HCT116 (cell line): ENCODE measurements at regions not wholly inside any gene's neighbourhood (a gene's known extent, or its start where the extent isn't known, plus 50 kb on each side); places are given as distances from the start of the nearest gene placed in this dataset.

Experiments used
- ATAC-seq: fragments of 200-7000 bp; cut with Tn5 transposase; 2 replicates; pipeline ENCODE4 v1.9.1; 2020; ENCODE audit warnings: mild to moderate bottlenecking, moderate library complexity
- BruUV-seq: library from RNA; stranded (reverse); fragments of 400-500 nt; replicated peaks from 2 replicates; lab custom pipeline; 2021; lab: Mats Ljungman, UMichigan
- CTCF ChIA-PET: fragments of 300-600 bp; sonication (Branson Sonifier 250); formaldehyde crosslinking; loops from one replicate; lab custom pipeline; 2021; ENCODE audit warnings: antibody characterized with exemption; lab: Charles Lee
- POLR2A ChIA-PET: fragments of 300-600, 350-600 bp; sonication (Branson Sonifier 250); formaldehyde crosslinking; loops from one replicate; lab custom pipeline; 2021; ENCODE audit warnings: antibody characterized with exemption; lab: Charles Lee
- RAD21 ChIA-PET, 2 experiments: fragments of 300-600 bp; sonication (Branson Sonifier 250); formaldehyde crosslinking; loops; one replicate each; lab custom pipeline; 2023; ENCODE audit warnings: low total read pairs in 2 of 2; ENCODE audit not compliant: uncharacterized antibody in 2 of 2, unreplicated experiment in 2 of 2, low non-redundant PET in 1 of 2; lab: Charles Lee
- DNase-seq: peaks from one replicate; pipeline ENCODE4 v3.0.0-alpha.2; 2010; ENCODE audit warnings: low read depth, low spot score
- H2AFZ ChIP-seq: fragments of 200-600 bp; shearing (Covaris generic), sonication (generic); 2 replicates; pipeline ENCODE4 v1.6.1; 2017; ENCODE audit warnings: low read depth, mixed run types, mixed read lengths, antibody characterized with exemption, low read length; ENCODE audit not compliant: poor library complexity, severe bottlenecking
- H3K27ac ChIP-seq: 2 replicates; pipeline ENCODE4 v1.5.1; 2012; ENCODE audit warnings: low read depth, low read length
- H3K27me3 ChIP-seq: fragments of 200-600 bp; sonication (generic); 2 replicates; pipeline ENCODE4 v1.6.1; 2016; ENCODE audit warnings: mixed run types, low read length, mixed read lengths; ENCODE audit not compliant: insufficient read depth
- H3K36me3 ChIP-seq, 2 experiments: fragments of 200-500 bp in 1 of 2; fragments of 200-600 bp in 1 of 2; sonication (Bioruptor generic) in 1 of 2; sonication (generic) in 1 of 2; 2 replicates each; pipeline versions ENCODE4 v1.5.1 to v1.6.1; 2014 to 2016; ENCODE audit warnings: low read length in 2 of 2, inconsistent platforms in 1 of 2, mixed read lengths in 1 of 2, mixed run types in 1 of 2; ENCODE audit not compliant: insufficient read depth in 2 of 2, control insufficient read depth in 1 of 2
- H3K4me1 ChIP-seq, 2 experiments: fragments of 200-600 bp in 1 of 2; sonication (generic) in 1 of 2; 2 replicates each; pipeline versions ENCODE4 v1.5.1 to v1.6.1; 2012 to 2017; ENCODE audit warnings: low read length in 2 of 2, inconsistent platforms in 1 of 2, mild to moderate bottlenecking in 1 of 2, mixed read lengths in 1 of 2, mixed run types in 1 of 2, moderate library complexity in 1 of 2; ENCODE audit not compliant: insufficient read depth in 2 of 2, control insufficient read depth in 1 of 2
- H3K4me2 ChIP-seq: fragments of 200-600 bp; sonication (generic); 2 replicates; pipeline ENCODE4 v1.6.1; 2017; ENCODE audit warnings: mixed run types, low read length, mixed read lengths
- H3K4me3 ChIP-seq, 2 experiments: fragments of 200-600 bp in 1 of 2; sonication (generic) in 1 of 2; replicated peaks in 1 of 2; 2 replicates each; pipeline ENCODE4 v1.5.1; 2011 to 2016; ENCODE audit warnings: low read length in 2 of 2, control low read depth in 1 of 2, low read depth in 1 of 2, mild to moderate bottlenecking in 1 of 2, mixed read lengths in 1 of 2, mixed run types in 1 of 2
- H3K79me2 ChIP-seq: fragments of 200-600 bp; sonication (generic); 2 replicates; pipeline ENCODE4 v1.6.1; 2017; ENCODE audit warnings: mild to moderate bottlenecking, mixed run types, low read length, moderate library complexity, mixed read lengths; ENCODE audit not compliant: insufficient read depth
- H3K9ac ChIP-seq: fragments of 200-600 bp; sonication (generic); 2 replicates; pipeline ENCODE4 v1.6.1; 2016; ENCODE audit warnings: low read length, mixed read lengths
- H3K9me2 ChIP-seq: fragments of 200-600 bp; sonication (generic), shearing (Covaris generic); 2 replicates; pipeline ENCODE4 v1.6.1; 2017; ENCODE audit warnings: mixed run types, mild to moderate bottlenecking, moderate library complexity; ENCODE audit not compliant: insufficient read depth
- H3K9me3 ChIP-seq, 2 experiments: fragments of 200-500 bp in 1 of 2; fragments of 200-600 bp in 1 of 2; sonication (Bioruptor generic) in 1 of 2; sonication (generic) in 1 of 2; 2 replicates each; pipeline ENCODE4 v1.6.1; 2014 to 2017; ENCODE audit warnings: low read length in 2 of 2, mixed read lengths in 2 of 2, inconsistent platforms in 1 of 2, low read depth in 1 of 2, mild to moderate bottlenecking in 1 of 2, mixed run types in 1 of 2, moderate library complexity in 1 of 2; ENCODE audit not compliant: control insufficient read depth in 1 of 2, insufficient read depth in 1 of 2
- H4K20me1 ChIP-seq: fragments of 200-600 bp; sonication (generic), shearing (Covaris generic); 2 replicates; pipeline ENCODE4 v1.6.1; 2017; ENCODE audit warnings: mixed run types, mild to moderate bottlenecking, moderate library complexity; ENCODE audit not compliant: insufficient read depth
- CBX3 ChIP-seq: IDR thresholded peaks from 2 replicates; pipeline ENCODE4 v1.6.1; 2012; ENCODE audit warnings: low read depth
- CEBPB ChIP-seq: IDR thresholded peaks from 2 replicates; pipeline ENCODE4 v1.6.1; 2012; ENCODE audit warnings: low read depth
- EGR1 ChIP-seq: IDR thresholded peaks from 2 replicates; pipeline ENCODE4 v1.6.1; 2012; ENCODE audit warnings: low read depth
- ELF1 ChIP-seq: IDR thresholded peaks from 2 replicates; pipeline ENCODE4 v1.6.1; 2012; ENCODE audit warnings: low read depth, borderline replicate concordance
- EZH2 ChIP-seq: fragments of 200-600 bp; sonication (generic); IDR thresholded peaks from 2 replicates; pipeline ENCODE4 v1.6.1; 2017; ENCODE audit warnings: antibody characterized with exemption, mixed run types
- EZH2phosphoT487 ChIP-seq: fragments of 200-600 bp; IDR thresholded peaks from 2 replicates; pipeline ENCODE4 v1.6.1; 2018; ENCODE audit warnings: antibody characterized with exemption, borderline replicate concordance
- FOSL1 ChIP-seq: IDR thresholded peaks from 2 replicates; pipeline ENCODE4 v1.6.1; 2012; ENCODE audit warnings: low read depth
- POLR2A ChIP-seq: IDR thresholded peaks from 2 replicates; pipeline ENCODE4 v1.7.0; 2011; ENCODE audit warnings: borderline replicate concordance; ENCODE audit not compliant: insufficient read depth, insufficient read length; ENCODE audit errors: extremely low read depth
- POLR2AphosphoS5 ChIP-seq: IDR thresholded peaks from 2 replicates; pipeline ENCODE4 v1.6.1; 2011; ENCODE audit warnings: mild to moderate bottlenecking, low read depth, low read length, moderate library complexity
- RAD21 ChIP-seq: IDR thresholded peaks from 2 replicates; pipeline ENCODE4 v1.6.1; 2012; ENCODE audit warnings: low read depth, mild to moderate bottlenecking
- SIN3A ChIP-seq: IDR thresholded peaks from 2 replicates; pipeline ENCODE4 v1.6.1; 2012; ENCODE audit warnings: low read depth
- SP1 ChIP-seq: IDR thresholded peaks from 2 replicates; pipeline ENCODE4 v1.6.1; 2012; ENCODE audit warnings: low read depth
- YY1 ChIP-seq: IDR thresholded peaks from 2 replicates; pipeline ENCODE4 v1.6.1; 2011; ENCODE audit warnings: low read length, low read depth, moderate library complexity, mild to moderate bottlenecking; ENCODE audit not compliant: insufficient replicate concordance; ENCODE audit errors: extremely low read depth
- ZFX ChIP-seq: fragments of 450-650 bp; IDR thresholded peaks from 2 replicates; pipeline ENCODE4 v1.6.1; 2017
- ZNF274 ChIP-seq: fragments of 200-500 bp; sonication (Bioruptor generic); IDR thresholded peaks from 2 replicates; pipeline ENCODE4 v1.6.1; 2014; ENCODE audit warnings: mild to moderate bottlenecking, low read depth, low read length, inconsistent platforms
- intact Hi-C: fragments of 100-400 bp; cut with micrococcal nuclease; formaldehyde crosslinking; loops from 2 replicates; pipeline ENCODE4 v1.10.0; 2022
- TF ChIP-seq, protein P1 (sequence below), 3 experiments: fragments of 200-600 bp in 1 of 3; sonication (generic) in 1 of 3; IDR thresholded peaks in 2 of 3; conservative IDR thresholded peaks in 1 of 3; 2 replicates each; pipeline ENCODE4 v1.5.1; 2012 to 2017; ENCODE audit warnings: low read depth in 2 of 3, low read length in 2 of 3, antibody characterized with exemption in 1 of 3, borderline replicate concordance in 1 of 3, control low read depth in 1 of 3, mild to moderate bottlenecking in 1 of 3, mixed read lengths in 1 of 3, mixed run types in 1 of 3, moderate library complexity in 1 of 3; ENCODE audit not compliant: insufficient read depth in 1 of 3
- TF ChIP-seq, protein P2 (sequence below): IDR thresholded peaks from 2 replicates; pipeline ENCODE4 v1.6.1; 2012
- TF ChIP-seq, protein P3 (sequence below): IDR thresholded peaks from 2 replicates; pipeline ENCODE4 v1.6.1; 2012; ENCODE audit warnings: low read depth
- TF ChIP-seq, protein P4 (sequence below): IDR thresholded peaks from 2 replicates; pipeline ENCODE4 v1.6.1; 2011; ENCODE audit warnings: mild to moderate bottlenecking, low read length, moderate library complexity; ENCODE audit not compliant: insufficient replicate concordance; ENCODE audit errors: extremely low read depth

DNA sequence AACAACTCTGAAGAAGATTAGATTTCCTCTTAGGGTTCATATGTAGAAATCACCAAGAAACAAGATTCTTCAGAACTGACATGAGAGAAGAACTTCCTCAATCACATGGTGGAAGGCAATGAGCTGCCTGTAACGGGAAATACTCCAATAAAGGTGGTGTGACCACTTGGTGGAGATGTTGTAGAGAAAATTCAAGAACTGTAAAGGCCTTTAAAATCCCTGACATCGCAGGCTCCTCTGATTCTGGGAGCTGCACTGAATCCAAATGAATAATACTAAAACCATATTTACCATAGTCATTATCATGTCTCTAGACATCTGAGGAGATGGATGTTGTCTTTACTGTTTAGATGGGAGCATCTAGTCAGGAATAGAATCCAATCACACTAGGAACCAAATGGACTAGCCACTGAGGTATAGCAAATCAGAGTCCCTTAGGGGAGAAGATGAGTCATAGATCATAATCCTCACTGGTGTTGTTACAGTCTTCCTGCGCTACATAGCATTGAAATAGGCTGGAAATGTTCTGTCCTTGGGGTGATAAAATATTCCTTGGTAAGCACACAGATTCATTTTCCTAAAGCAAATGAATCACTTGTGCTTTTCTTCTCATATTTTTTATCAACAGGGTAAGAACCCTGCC lies 321.6 kb upstream of the TENM4 start:
- POLR2A ChIA-PET = no interaction called here
- Histone ChIP-seq H3K27ac (no peak overlapping the region), H3K9me3 (peaks cover 4 to 33% of the 10 kb centered on the region in 2 experiments; a peak in 2 of 4 replicates), H3K27me3 (no peaks in the 10 kb centered on the region), H3K79me2 (no peaks in the 10 kb centered on the region), H2AFZ (no peak overlapping the region), H3K4me2 (no peak overlapping the region)
- RAD21 ChIA-PET = no interaction called here
- no peak for ATAC-seq
- intact Hi-C loops = no loop called here
- TF ChIP-seq SIN3A (no peak), CEBPB (no peak), POLR2AphosphoS5 (no peak), YY1 (no peak), RAD21 (no peak), ZNF274 (no peak), ZFX (no peak), POLR2A (no peak), FOSL1 (no peak), CBX3 (no peak), EZH2 (no peak), EGR1 (no peak), SP1 (no peak), ELF1 (no peak), EZH2phosphoT487 (no peak)
- TF ChIP-seq, protein P1, sequence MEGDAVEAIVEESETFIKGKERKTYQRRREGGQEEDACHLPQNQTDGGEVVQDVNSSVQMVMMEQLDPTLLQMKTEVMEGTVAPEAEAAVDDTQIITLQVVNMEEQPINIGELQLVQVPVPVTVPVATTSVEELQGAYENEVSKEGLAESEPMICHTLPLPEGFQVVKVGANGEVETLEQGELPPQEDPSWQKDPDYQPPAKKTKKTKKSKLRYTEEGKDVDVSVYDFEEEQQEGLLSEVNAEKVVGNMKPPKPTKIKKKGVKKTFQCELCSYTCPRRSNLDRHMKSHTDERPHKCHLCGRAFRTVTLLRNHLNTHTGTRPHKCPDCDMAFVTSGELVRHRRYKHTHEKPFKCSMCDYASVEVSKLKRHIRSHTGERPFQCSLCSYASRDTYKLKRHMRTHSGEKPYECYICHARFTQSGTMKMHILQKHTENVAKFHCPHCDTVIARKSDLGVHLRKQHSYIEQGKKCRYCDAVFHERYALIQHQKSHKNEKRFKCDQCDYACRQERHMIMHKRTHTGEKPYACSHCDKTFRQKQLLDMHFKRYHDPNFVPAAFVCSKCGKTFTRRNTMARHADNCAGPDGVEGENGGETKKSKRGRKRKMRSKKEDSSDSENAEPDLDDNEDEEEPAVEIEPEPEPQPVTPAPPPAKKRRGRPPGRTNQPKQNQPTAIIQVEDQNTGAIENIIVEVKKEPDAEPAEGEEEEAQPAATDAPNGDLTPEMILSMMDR (IDR thresholded peaks at IDR 0.05 in 2 of 3, conservative IDR thresholded peaks at IDR 0.05 in 1 of 3; ENCODE audit: borderline replicate concordance in 1 of 3, insufficient read depth in 1 of 3, low read depth in 2 of 3, low read length in 2 of 3) = no peak
- TF ChIP-seq, protein P2, sequence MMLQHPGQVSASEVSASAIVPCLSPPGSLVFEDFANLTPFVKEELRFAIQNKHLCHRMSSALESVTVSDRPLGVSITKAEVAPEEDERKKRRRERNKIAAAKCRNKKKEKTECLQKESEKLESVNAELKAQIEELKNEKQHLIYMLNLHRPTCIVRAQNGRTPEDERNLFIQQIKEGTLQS = no peak
- TF ChIP-seq, protein P3, sequence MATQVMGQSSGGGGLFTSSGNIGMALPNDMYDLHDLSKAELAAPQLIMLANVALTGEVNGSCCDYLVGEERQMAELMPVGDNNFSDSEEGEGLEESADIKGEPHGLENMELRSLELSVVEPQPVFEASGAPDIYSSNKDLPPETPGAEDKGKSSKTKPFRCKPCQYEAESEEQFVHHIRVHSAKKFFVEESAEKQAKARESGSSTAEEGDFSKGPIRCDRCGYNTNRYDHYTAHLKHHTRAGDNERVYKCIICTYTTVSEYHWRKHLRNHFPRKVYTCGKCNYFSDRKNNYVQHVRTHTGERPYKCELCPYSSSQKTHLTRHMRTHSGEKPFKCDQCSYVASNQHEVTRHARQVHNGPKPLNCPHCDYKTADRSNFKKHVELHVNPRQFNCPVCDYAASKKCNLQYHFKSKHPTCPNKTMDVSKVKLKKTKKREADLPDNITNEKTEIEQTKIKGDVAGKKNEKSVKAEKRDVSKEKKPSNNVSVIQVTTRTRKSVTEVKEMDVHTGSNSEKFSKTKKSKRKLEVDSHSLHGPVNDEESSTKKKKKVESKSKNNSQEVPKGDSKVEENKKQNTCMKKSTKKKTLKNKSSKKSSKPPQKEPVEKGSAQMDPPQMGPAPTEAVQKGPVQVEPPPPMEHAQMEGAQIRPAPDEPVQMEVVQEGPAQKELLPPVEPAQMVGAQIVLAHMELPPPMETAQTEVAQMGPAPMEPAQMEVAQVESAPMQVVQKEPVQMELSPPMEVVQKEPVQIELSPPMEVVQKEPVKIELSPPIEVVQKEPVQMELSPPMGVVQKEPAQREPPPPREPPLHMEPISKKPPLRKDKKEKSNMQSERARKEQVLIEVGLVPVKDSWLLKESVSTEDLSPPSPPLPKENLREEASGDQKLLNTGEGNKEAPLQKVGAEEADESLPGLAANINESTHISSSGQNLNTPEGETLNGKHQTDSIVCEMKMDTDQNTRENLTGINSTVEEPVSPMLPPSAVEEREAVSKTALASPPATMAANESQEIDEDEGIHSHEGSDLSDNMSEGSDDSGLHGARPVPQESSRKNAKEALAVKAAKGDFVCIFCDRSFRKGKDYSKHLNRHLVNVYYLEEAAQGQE = no peak
- TF ChIP-seq, protein P4, sequence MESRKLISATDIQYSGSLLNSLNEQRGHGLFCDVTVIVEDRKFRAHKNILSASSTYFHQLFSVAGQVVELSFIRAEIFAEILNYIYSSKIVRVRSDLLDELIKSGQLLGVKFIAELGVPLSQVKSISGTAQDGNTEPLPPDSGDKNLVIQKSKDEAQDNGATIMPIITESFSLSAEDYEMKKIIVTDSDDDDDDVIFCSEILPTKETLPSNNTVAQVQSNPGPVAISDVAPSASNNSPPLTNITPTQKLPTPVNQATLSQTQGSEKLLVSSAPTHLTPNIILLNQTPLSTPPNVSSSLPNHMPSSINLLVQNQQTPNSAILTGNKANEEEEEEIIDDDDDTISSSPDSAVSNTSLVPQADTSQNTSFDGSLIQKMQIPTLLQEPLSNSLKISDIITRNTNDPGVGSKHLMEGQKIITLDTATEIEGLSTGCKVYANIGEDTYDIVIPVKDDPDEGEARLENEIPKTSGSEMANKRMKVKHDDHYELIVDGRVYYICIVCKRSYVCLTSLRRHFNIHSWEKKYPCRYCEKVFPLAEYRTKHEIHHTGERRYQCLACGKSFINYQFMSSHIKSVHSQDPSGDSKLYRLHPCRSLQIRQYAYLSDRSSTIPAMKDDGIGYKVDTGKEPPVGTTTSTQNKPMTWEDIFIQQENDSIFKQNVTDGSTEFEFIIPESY = no peak
- TF ChIP-seq, all 23 proteins: peak for 0
- H3K36me3 ChIP-seq = no peaks in the 10 kb centered on the region
- no TSS peak for BruUV-seq
- no peaks in the 10 kb centered on the region for H4K20me1 ChIP-seq
- H3K4me3 ChIP-seq = no peak overlapping the region
- CTCF ChIA-PET = no interaction called here
- no peaks in the 10 kb centered on the region for H3K9me2 ChIP-seq
- H3K4me1 ChIP-seq = no peaks in the 10 kb centered on the region
- H3K9ac ChIP-seq = no peak overlapping the region
- no peak for DNase-seq
